ENCODE measurements at regions not wholly inside any gene's neighbourhood (a gene's known extent, or its start where the extent isn't known, plus 50 kb on each side); places are given as distances from the start of the nearest gene placed in this dataset.

DNA sequence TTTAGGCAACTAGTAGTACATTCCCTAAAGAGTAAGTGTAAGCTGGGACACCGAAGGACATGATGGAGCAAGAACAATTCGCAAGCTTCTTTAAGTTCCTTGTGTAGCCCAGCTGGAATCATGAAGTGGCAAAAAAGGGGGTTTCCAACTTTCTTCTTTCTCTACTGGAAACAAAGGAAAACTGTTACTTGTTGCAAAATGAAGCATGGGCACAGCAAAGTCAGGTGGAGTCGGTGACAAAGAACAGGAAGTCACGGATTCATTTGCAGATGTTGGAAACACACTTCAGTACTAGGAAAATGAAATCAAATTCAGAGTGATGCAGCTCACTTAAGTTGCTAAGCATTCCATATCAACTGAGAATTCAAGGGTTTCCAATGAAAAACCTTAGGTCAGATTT is 706.9 kb upstream of the STXBP6 start:
- DNase-seq (ENCODE audit: low spot score), result no peak

- no peak for DNase-seq (ENCODE audit: low spot score)
These were observed 703.2 kb upstream of the STXBP6 start for GRCh38 chr14:25753130-25753529.

GRCh38 chr14:25750436-25750835 is 700.5 kb upstream of the STXBP6 start:
- no peak for DNase-seq (ENCODE audit: low spot score)

All from LoVo (cell line).